H1 (cell line): ENCODE measurements at regions not wholly inside any gene's neighbourhood (a gene's known extent, or its start where the extent isn't known, plus 50 kb on each side); places are given as distances from the start of the nearest gene placed in this dataset.

ENCODE experiments used
- CTCF ChIA-PET: fragments of 300-600 bp; sonication (Branson Sonifier 250); formaldehyde crosslinking; loops from one replicate; lab custom pipeline; 2021; ENCODE audit not compliant: partially characterized antibody; lab: Charles Lee
- POLR2A ChIA-PET: fragments of 300-600 bp; sonication (Branson Sonifier 250); formaldehyde crosslinking; loops from one replicate; lab custom pipeline; 2021; ENCODE audit warnings: inconsistent platforms; ENCODE audit not compliant: partially characterized antibody; lab: Charles Lee
- DNase-seq, 2 experiments: peaks; one replicate each; pipeline versions ENCODE4 v3.0.0 to v3.0.0-alpha.2; 2010 to 2022; ENCODE audit warnings: low spot score in 2 of 2, low read depth in 1 of 2, mixed read lengths in 1 of 2
- FAIRE-seq: peaks from 2 replicates; lab custom pipeline; 2011; peaks lifted over from hg19 to GRCh38; lab: Jason Lieb, UNC
- H2AFZ ChIP-seq: 2 replicates; pipeline ENCODE4 v1.8.1; 2012; ENCODE audit warnings: low read length, inconsistent platforms
- H2AK5ac ChIP-seq: 2 replicates; pipeline ENCODE4 v1.6.1; 2013; ENCODE audit warnings: low read depth, low read length
- H2BK120ac ChIP-seq: replicated peaks from 2 replicates; pipeline ENCODE3; 2013; ENCODE audit warnings: low read depth, low read length, inconsistent platforms
- H2BK12ac ChIP-seq: 2 replicates; pipeline ENCODE4 v1.6.1; 2013; ENCODE audit warnings: low read depth, low read length
- H2BK15ac ChIP-seq: 2 replicates; pipeline ENCODE4 v1.6.1; 2013; ENCODE audit warnings: low read length
- H2BK20ac ChIP-seq: 2 replicates; pipeline ENCODE4 v1.6.1; 2013; ENCODE audit warnings: low read length
- H2BK5ac ChIP-seq: 2 replicates; pipeline ENCODE4 v1.6.1; 2013; ENCODE audit warnings: low read depth, low read length
- H3K14ac ChIP-seq: 2 replicates; pipeline ENCODE4 v1.6.1; 2013; ENCODE audit warnings: inconsistent platforms; ENCODE audit not compliant: insufficient read length
- H3K18ac ChIP-seq: 2 replicates; pipeline ENCODE4 v1.6.1; 2013; ENCODE audit warnings: low read length; ENCODE audit errors: extremely low read depth
- H3K23ac ChIP-seq: 2 replicates; pipeline ENCODE4 v1.6.1; 2013; ENCODE audit warnings: inconsistent platforms; ENCODE audit not compliant: insufficient read length
- H3K23me2 ChIP-seq: 2 replicates; pipeline ENCODE4 v1.6.1; 2013; ENCODE audit warnings: low read depth, low read length
- H3K27ac ChIP-seq: 2 replicates; pipeline ENCODE4 v1.6.1; 2011; ENCODE audit warnings: low read depth, low read length, inconsistent platforms
- H3K27me3 ChIP-seq, 4 experiments: replicated peaks in 1 of 4; 1 replicate in 1 of 4; 2 replicates in 3 of 4; pipeline versions ENCODE4 v1.6.1 to v1.8.1; 2011 to 2013; ENCODE audit warnings: low read length in 3 of 4, mild to moderate bottlenecking in 3 of 4, inconsistent platforms in 2 of 4, mixed read lengths in 2 of 4, moderate library complexity in 1 of 4; ENCODE audit not compliant: control insufficient read depth in 3 of 4, insufficient read depth in 3 of 4; ENCODE audit errors: extremely low read depth in 1 of 4
- H3K36me3 ChIP-seq, 4 experiments: 2 replicates each; pipeline versions ENCODE4 v1.6.1 to v1.8.1; 2011 to 2013; ENCODE audit warnings: mild to moderate bottlenecking in 4 of 4, low read length in 3 of 4, moderate library complexity in 2 of 4, control low read depth in 1 of 4, inconsistent platforms in 1 of 4; ENCODE audit not compliant: insufficient read depth in 4 of 4, control insufficient read depth in 2 of 4
- H3K4ac ChIP-seq: replicated peaks from 2 replicates; pipeline ENCODE3; 2013; ENCODE audit warnings: low read length, low read depth, mixed read lengths, inconsistent platforms; ENCODE audit not compliant: insufficient read length
- H3K4me1 ChIP-seq, 4 experiments: replicated peaks in 1 of 4; 1 replicate in 1 of 4; 2 replicates in 3 of 4; pipeline versions ENCODE4 v1.6.1 to v1.8.1; 2011 to 2013; ENCODE audit warnings: low read length in 3 of 4, inconsistent platforms in 2 of 4, mixed read lengths in 1 of 4; ENCODE audit not compliant: insufficient read depth in 4 of 4, control insufficient read depth in 3 of 4
- H3K4me2 ChIP-seq, 2 experiments: 2 replicates each; pipeline versions ENCODE4 v1.6.1 to v1.8.1; 2011 to 2013; ENCODE audit warnings: low read depth in 2 of 2, low read length in 2 of 2, control low read depth in 1 of 2, inconsistent platforms in 1 of 2, mild to moderate bottlenecking in 1 of 2; ENCODE audit not compliant: insufficient read depth in 1 of 2
- H3K4me3 ChIP-seq, 4 experiments: fragments of 200-600, 300-600 bp in 1 of 4; sonication (generic), shearing (Covaris generic), sonication (Bioruptor Twin) in 1 of 4; 2 replicates each; pipeline versions ENCODE4 v1.5.1 to v1.8.1; 2011 to 2016; ENCODE audit warnings: low read length in 4 of 4, low read depth in 3 of 4, control low read depth in 2 of 4, inconsistent platforms in 2 of 4, mild to moderate bottlenecking in 2 of 4, mixed read lengths in 1 of 4, moderate library complexity in 1 of 4; ENCODE audit not compliant: insufficient read depth in 2 of 4; ENCODE audit errors: extremely low read depth in 1 of 4
- H3K56ac ChIP-seq: replicated peaks from 2 replicates; pipeline ENCODE3; 2013; ENCODE audit warnings: low read depth, mild to moderate bottlenecking, mixed read lengths, low read length, inconsistent platforms; ENCODE audit not compliant: insufficient read length
- H3K79me1 ChIP-seq: 2 replicates; pipeline ENCODE4 v1.6.1; 2013; ENCODE audit warnings: low read depth, low read length, control low read depth
- H3K79me2 ChIP-seq, 2 experiments: 2 replicates each; pipeline versions ENCODE4 v1.6.1 to v1.8.1; 2012 to 2013; ENCODE audit warnings: low read length in 2 of 2, mild to moderate bottlenecking in 2 of 2, inconsistent platforms in 1 of 2; ENCODE audit not compliant: insufficient read depth in 2 of 2, control insufficient read depth in 1 of 2
- H3K9ac ChIP-seq, 4 experiments: replicated peaks in 1 of 4; 1 replicate in 1 of 4; 2 replicates in 3 of 4; pipeline versions ENCODE4 v1.6.1 to v1.8.1; 2011 to 2013; ENCODE audit warnings: low read depth in 3 of 4, low read length in 3 of 4, control low read depth in 2 of 4, mild to moderate bottlenecking in 2 of 4, moderate library complexity in 2 of 4, inconsistent platforms in 1 of 4; ENCODE audit errors: extremely low read depth in 1 of 4
- H3K9me3 ChIP-seq, 2 experiments: 2 replicates each; pipeline versions ENCODE4 v1.6.1 to v1.8.1; 2012 to 2013; ENCODE audit warnings: mild to moderate bottlenecking in 2 of 2, moderate library complexity in 2 of 2, control low read depth in 1 of 2, inconsistent platforms in 1 of 2, low read depth in 1 of 2, low read length in 1 of 2, mixed read lengths in 1 of 2; ENCODE audit not compliant: insufficient read depth in 2 of 2
- H4K20me1 ChIP-seq, 2 experiments: replicated peaks in 1 of 2; 2 replicates each; pipeline versions ENCODE3 to v1.8.1; 2011 to 2013; ENCODE audit warnings: inconsistent platforms in 2 of 2, low read length in 2 of 2, mild to moderate bottlenecking in 1 of 2; ENCODE audit not compliant: insufficient read depth in 2 of 2, control insufficient read depth in 1 of 2
- H4K5ac ChIP-seq: 2 replicates; pipeline ENCODE4 v1.6.1; 2013; ENCODE audit warnings: low read length, low read depth, mixed read lengths, inconsistent platforms; ENCODE audit not compliant: insufficient read length
- H4K8ac ChIP-seq: 2 replicates; pipeline ENCODE4 v1.8.0; 2013; ENCODE audit warnings: mild to moderate bottlenecking, moderate library complexity, low read length, inconsistent platforms; ENCODE audit not compliant: insufficient read depth; ENCODE audit errors: extremely low read depth
- H4K91ac ChIP-seq: replicated peaks from 2 replicates; pipeline ENCODE3; 2013; ENCODE audit warnings: low read length, mixed read lengths, inconsistent platforms; ENCODE audit not compliant: insufficient read length
- ASH2L ChIP-seq: fragments of 200-600, 300-600 bp; sonication (generic); IDR thresholded peaks from one replicate; pipeline ENCODE4 v1.7.1; 2017; ENCODE audit warnings: low read length
- CEBPB ChIP-seq: IDR thresholded peaks from 2 replicates; pipeline ENCODE4 v1.6.1; 2012; ENCODE audit warnings: low read depth, low read length
- CHD2 ChIP-seq: IDR thresholded peaks from 2 replicates; pipeline ENCODE4 v1.6.1; 2012; ENCODE audit warnings: low read length, improper control_type of control experiment
- EZH2 ChIP-seq: fragments of 200-600 bp; sonication (generic); IDR thresholded peaks from 2 replicates; pipeline ENCODE4 v1.7.1; 2012; ENCODE audit warnings: low read depth, mild to moderate bottlenecking, moderate library complexity, low read length, inconsistent platforms; ENCODE audit not compliant: severe bottlenecking
- FOSL1 ChIP-seq: IDR thresholded peaks from 2 replicates; pipeline ENCODE4 v1.6.1; 2011; ENCODE audit warnings: mild to moderate bottlenecking, low read depth, low read length, moderate library complexity; ENCODE audit not compliant: insufficient read depth
- HDAC6 ChIP-seq: IDR thresholded peaks from one replicate; pipeline ENCODE4 v1.7.1; 2012; ENCODE audit warnings: low read depth, mild to moderate bottlenecking, inconsistent platforms, low read length, moderate library complexity
- JUND ChIP-seq: IDR thresholded peaks from 2 replicates; pipeline ENCODE4 v1.6.1; 2011; ENCODE audit warnings: mild to moderate bottlenecking, improper control_type of control experiment, low read length
- POLR2AphosphoS5 ChIP-seq: IDR thresholded peaks from 2 replicates; pipeline ENCODE4 v1.6.1; 2011; ENCODE audit warnings: low read depth, low read length
- RFX5 ChIP-seq: IDR thresholded peaks from 2 replicates; pipeline ENCODE4 v1.6.1; 2011; ENCODE audit warnings: low read depth, low read length, improper control_type of control experiment, borderline replicate concordance
- TBP ChIP-seq: IDR thresholded peaks from 2 replicates; pipeline ENCODE4 v1.6.1; 2011; ENCODE audit warnings: low read depth, low read length, improper control_type of control experiment
- ZNF274 ChIP-seq: IDR thresholded peaks from 2 replicates; pipeline ENCODE4 v1.7.0; 2012; ENCODE audit warnings: low read length, borderline replicate concordance; ENCODE audit errors: extremely low read depth
- WGBS, 2 experiments: shearing (Covaris generic) in 1 of 2; methylation state at CpG; one replicate each; pipeline versions ENCODE4 v1.1.6 to v1.1.7; 2013 to 2015; ENCODE audit warnings: low lambda C conversion rate in 2 of 2, mixed read lengths in 2 of 2, inconsistent platforms in 1 of 2, low coverage in 1 of 2, missing lambda C conversion rate in 1 of 2; ENCODE audit not compliant: insufficient replicate concordance in 2 of 2, insufficient coverage in 1 of 2, insufficient read length in 1 of 2; ENCODE audit errors: extremely low coverage in 1 of 2, missing lambda C conversion rate in 1 of 2; 5-methylcytosine and 5-hydroxymethylcytosine counted together
- TF ChIP-seq, protein P1 (sequence below): IDR thresholded peaks from 2 replicates; pipeline ENCODE4 v1.6.1; 2012; ENCODE audit warnings: low read length, inconsistent platforms
- TF ChIP-seq, protein P2 (sequence below): IDR thresholded peaks from 2 replicates; pipeline ENCODE4 v1.6.1; 2012; ENCODE audit warnings: inconsistent platforms

DNA sequence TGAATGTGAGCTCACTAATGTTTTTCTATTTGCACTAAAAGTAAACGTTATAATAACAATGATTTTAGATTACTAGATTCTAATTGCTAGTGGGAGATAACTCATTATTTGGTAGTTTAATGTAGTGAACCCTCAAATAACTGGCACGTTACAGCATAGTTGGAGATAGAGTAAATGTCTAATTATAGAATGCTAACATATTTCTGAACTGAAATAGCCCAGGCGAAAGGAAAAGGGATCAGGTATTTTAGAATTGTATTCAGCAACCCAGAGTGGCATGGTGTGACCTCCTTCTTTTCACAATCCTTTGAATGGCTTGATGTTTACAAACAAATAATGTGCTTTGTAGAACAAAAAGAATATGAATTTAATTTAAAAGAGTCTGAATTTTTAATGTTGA is 1221.2 kb downstream of the CDH8 start:
- ChIA-PET CTCF (no interaction called here), POLR2A (no interaction called here)
- WGBS, 2 experiments, result 74% methylated on average over 3 of the region's 3 CpGs; no CpG with 5 or more reads in 1 of the 2 experiments

More for the DNA sequence above, 1221.2 kb downstream of the CDH8 start:
- Histone ChIP-seq H2BK15ac (no peak overlapping the region), H3K4me1 (no peaks in the 10 kb centered on the region), H3K27ac (no peak overlapping the region), H2BK120ac (no peak overlapping the region), H3K4me2 (no peak overlapping the region), H2AFZ (no peak overlapping the region), H3K56ac (no peak overlapping the region), H3K23ac (no peak overlapping the region), H2AK5ac (no peak overlapping the region), H4K20me1 (no peaks in the 10 kb centered on the region), H4K8ac (no peak overlapping the region), H3K4ac (no peak overlapping the region), H3K23me2 (no peaks in the 10 kb centered on the region), H3K36me3 (no peaks in the 10 kb centered on the region), H3K9me3 (no peaks in the 10 kb centered on the region), H2BK20ac (no peak overlapping the region), H3K4me3 (no peak overlapping the region), H3K27me3 (no peaks in the 10 kb centered on the region), H3K79me2 (no peaks in the 10 kb centered on the region), H2BK12ac (no peak overlapping the region), H4K5ac (no peak overlapping the region), H3K9ac (no peak overlapping the region), H3K79me1 (no peaks in the 10 kb centered on the region), H4K91ac (no peak overlapping the region), H2BK5ac (no peak overlapping the region), H3K18ac (no peak overlapping the region), H3K14ac (no peak overlapping the region)
- DNase-seq, result no peak
- no peak for FAIRE-seq
- TF ChIP-seq, protein P1, sequence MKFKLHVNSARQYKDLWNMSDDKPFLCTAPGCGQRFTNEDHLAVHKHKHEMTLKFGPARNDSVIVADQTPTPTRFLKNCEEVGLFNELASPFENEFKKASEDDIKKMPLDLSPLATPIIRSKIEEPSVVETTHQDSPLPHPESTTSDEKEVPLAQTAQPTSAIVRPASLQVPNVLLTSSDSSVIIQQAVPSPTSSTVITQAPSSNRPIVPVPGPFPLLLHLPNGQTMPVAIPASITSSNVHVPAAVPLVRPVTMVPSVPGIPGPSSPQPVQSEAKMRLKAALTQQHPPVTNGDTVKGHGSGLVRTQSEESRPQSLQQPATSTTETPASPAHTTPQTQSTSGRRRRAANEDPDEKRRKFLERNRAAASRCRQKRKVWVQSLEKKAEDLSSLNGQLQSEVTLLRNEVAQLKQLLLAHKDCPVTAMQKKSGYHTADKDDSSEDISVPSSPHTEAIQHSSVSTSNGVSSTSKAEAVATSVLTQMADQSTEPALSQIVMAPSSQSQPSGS, result no peak
- TF ChIP-seq JUND (no peak), CHD2 (no peak), FOSL1 (no peak), EZH2 (no peak), ASH2L (no peak), CEBPB (no peak), HDAC6 (no peak), RFX5 (no peak), POLR2AphosphoS5 (no peak), ZNF274 (no peak), TBP (no peak)
- TF ChIP-seq, protein P2, sequence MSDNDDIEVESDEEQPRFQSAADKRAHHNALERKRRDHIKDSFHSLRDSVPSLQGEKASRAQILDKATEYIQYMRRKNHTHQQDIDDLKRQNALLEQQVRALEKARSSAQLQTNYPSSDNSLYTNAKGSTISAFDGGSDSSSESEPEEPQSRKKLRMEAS, result no peak
